ENCODE measurements at regions not wholly inside any gene's neighbourhood (a gene's known extent, or its start where the extent isn't known, plus 50 kb on each side); places are given as distances from the start of the nearest gene placed in this dataset.

DNA sequence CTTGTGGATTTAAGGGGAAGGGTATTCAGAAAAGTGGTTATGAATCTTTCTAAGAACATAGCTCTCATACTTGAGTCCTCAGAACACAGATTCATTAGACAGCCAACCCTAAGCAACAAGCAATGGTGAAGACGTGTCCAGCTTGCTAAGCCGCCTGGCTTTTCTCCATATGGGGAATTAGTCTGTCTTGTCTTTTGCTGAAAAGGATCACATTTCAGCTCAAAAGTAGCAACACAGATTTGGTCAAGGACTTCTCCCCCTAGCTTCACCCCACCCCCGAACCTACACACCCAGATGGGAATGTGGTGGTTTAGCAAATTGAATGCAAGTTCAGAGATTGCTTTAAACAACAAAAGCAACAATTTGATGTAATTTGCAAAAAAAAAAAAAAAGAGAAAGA lies 103.3 kb upstream of the RASGEF1B start:
- DNase-seq = no peak

DNA sequence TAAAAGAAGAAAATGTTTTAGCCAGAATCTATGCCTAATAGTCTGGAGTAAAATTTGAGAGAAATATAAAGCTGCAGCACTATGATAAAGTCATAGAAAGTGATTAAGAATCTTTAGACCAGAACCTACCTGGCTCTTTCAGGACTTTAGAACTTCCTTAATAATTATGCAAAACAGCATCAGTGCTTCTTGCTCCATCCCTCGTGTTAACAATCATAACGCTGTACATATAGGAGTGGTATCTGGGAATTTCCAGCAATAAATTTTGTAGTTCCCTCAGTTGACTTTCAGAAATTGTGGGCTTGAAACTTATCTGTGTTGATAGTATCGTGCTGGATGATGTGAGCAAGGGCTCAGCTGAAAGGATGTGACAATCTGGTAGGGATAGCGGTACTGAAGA lies 102.1 kb upstream of the RASGEF1B start:
- DNase-seq = no peak

- DNase-seq = no peak
Measured at GRCh38 chr4:81572402-81572801, 100.7 kb upstream of the RASGEF1B start.

GRCh38 chr4:81571105-81571504 lies 99.4 kb upstream of the RASGEF1B start:
- no peak for DNase-seq

- no peak for DNase-seq
Measured at GRCh38 chr4:81566161-81566591, 94.5 kb upstream of the RASGEF1B start.

GRCh38 chr4:81565142-81565870 lies 93.6 kb upstream of the RASGEF1B start:
- DNase-seq = no peak

DNA sequence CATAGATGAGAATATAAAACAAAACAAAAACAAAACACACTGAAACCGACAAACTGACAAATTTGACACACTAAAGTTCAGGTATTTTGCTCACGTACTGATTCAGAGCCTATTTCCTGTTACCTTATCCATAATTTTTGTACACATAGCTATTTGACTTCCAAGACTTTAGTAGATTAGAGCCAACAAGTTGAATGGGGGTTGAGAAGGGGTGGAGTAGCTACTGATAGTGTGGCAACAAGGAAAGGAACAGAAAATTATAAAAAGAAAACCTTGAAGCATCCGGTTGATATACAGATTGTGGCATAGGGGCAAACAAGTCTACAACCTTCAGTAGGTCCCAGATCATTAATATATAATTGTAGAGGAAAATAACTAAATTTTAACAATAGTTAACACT lies 92.3 kb upstream of the RASGEF1B start:
- no peak for DNase-seq

DNA sequence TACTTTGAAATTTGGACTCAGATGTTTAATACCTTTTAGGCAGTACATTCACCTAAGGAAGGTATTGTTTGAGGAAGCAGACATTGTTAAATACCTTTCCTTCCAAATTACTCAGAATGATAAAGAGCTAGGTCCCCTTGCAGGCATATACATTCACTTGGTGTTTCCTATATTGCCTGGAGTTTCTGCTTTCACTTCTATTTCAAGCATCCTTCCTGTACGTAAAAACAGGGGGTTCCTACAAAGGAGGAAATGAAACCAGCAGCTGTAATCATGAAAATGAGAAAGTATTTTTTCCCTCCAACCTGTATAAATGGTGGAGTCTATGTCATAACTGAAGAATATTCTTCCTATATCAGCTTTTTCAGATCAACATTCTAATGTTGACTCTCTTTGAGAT lies 90.4 kb upstream of the RASGEF1B start:
- DNase-seq = no peak

- DNase-seq = no peak
Measured at GRCh38 chr4:81557306-81557705, 85.6 kb upstream of the RASGEF1B start.

DNA sequence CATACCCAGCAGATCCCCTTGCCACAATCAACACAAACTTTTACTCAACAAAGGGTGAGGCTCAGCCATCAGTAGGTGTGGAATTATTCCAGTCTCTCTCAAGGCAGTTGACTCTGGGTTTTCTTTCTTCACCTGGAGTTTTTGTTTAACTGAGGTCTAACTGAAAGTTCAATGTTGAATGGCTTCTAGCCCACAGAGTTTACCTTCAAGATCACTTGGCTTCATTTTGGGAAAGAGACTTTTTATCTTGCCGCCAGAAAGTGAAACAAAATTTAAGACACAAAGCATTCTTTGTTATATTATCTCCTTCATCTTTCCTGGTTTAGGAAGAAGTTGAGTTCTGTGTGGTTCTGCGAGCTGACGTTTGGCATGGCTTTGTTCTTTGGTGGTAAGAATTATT lies 83.8 kb upstream of the RASGEF1B start:
- DNase-seq = no peak

DNA sequence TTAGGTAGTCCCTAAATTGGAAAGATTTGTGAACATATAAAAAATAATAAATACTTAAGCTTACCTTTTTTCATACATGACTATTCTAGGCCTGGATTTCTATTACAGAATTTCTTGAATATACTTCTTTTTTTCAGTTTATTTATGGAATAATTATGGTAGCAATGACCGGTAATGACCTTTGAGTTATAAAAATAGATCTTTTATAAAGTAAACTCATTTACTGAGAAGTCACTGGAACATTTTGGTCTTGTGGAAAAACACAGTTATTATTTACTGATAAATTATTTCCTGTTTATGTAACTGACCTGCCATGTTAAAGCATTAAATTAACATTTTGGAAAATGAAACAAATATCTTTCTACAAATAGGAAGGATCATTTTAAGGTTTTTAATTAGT lies 80.4 kb upstream of the RASGEF1B start:
- DNase-seq = no peak

DNA sequence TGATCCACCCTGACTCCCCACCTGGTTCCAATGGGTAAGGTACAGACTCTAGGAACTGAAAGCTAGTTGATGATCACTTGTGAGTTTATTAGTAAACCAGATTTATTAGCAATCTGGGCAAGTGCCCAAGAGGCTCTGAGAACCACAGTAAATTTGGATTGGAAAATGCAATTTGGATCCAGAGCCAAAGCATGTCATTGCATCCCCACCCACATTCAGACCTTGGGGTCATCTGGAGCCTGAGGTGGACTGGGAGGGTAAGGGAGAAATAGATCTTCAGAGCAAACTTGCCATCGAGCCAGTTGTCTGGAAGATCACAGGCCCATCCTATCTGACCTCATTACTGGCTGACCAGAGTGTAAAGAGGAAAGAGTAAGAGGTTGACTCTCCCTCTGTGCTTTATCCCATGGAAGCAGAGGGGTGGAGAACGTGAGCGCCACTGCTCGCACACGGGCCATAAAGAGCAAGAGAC lies 78.7 kb upstream of the RASGEF1B start:
- DNase-seq = no peak

- DNase-seq = no peak
Measured at GRCh38 chr4:81549984-81550383, 78.3 kb upstream of the RASGEF1B start.

GRCh38 chr4:81546777-81547176 lies 75.1 kb upstream of the RASGEF1B start:
- DNase-seq = no peak

- DNase-seq = no peak
Measured at GRCh38 chr4:81541161-81541945, 69.6 kb upstream of the RASGEF1B start.

GRCh38 chr4:81538716-81539427 lies 67.2 kb upstream of the RASGEF1B start:
- DNase-seq = no peak

DNA sequence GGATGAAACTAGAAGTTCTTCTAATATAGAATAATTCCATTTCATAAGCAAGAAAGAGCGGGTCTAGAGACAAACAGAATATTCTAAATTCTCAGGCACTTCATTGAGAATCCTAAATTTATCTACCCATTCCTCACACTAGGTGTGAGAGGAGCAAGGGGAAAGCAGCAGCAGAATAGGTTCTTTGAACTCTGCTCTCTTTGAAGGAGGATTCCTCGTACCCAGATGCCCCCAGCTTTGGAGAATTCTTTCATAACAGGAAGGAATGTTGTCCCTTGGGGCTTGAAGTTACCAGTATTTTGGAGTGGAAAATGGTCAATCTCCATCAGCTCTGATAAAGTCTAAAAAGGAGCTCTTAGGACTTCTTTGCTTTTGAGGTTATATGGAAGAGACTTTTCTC lies 59.7 kb upstream of the RASGEF1B start:
- no peak for DNase-seq

DNA sequence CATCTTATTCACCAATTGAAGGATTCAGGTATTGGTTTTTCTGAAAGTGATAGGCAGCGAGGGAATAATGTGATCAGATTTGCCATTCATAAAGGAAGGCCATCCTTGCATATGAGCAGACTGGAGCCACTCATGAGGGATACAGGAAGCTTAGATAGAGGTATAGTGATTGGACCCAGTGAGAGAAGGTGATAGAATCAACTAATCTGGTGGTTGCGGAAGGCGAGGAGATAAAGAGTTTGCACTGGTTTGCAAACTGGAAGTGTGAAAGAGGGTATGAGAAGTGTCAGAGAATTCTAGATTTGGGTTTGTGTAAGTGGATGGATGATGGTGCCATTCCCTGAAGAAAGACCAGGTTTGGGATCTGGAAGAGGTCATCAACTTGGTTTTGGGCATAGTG lies 57.3 kb upstream of the RASGEF1B start:
- no peak for DNase-seq

- DNase-seq = no peak
Measured at GRCh38 chr4:81528200-81528599, 56.5 kb upstream of the RASGEF1B start.

GRCh38 chr4:81527709-81528108 lies 56.0 kb upstream of the RASGEF1B start:
- DNase-seq = no peak

DNA sequence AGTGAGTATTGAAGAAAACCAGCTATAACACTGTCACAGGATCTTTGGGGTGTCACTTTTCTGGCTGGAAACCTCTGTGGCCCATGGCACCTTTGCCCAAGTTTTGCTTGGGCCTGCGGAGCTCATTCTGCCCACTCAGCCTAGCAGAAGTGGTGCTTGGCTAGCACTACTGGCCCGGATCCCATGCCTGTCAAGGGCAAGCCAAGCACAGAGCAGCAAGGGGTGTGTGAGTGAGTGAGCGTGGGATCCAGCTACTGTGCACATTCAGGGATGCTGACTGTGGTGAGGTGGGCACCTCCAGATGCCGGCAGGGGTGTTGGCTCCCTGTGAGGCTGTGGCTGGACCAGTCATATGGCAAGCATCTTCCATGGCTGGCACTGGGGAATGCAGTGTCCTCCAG lies 55.4 kb upstream of the RASGEF1B start:
- no peak for DNase-seq

GRCh38 chr4:81526706-81527105 lies 55.0 kb upstream of the RASGEF1B start:
- no peak for DNase-seq

DNA sequence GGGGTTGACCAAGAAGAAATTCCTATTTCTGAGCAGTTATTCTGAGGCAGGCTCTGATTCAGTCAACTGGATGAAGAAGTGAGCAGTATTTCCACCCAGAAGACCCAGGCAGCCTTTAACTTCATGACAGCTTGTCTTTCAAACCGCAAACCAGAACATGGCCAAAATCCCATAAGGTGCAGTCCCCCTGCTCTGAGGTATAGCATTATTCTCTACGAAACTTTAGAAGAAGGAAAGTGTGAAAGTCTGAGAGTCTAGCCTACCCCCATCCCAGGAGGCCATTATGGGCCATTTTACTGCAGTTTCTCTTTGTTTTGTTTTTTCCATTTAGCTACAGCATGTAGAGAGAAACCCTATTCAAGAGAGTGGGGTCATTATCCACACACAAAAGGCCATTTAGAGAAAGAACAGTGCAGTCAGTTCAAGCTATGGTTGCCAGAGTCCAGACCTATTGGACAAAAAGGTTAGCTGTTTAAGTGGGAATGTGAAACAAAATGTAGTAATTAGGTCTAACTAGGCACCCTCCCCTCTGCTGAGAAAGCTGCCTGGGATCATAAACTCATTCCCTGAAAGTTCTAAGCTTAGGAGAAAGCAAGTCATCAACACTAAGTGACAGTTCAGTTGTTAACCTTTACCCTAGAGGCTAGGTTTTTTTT lies 52.1 kb upstream of the RASGEF1B start:
- DNase-seq = no peak

Data from NCI-H2029 (cell line).